ENCODE measurements at regions not wholly inside any gene's neighbourhood (a gene's known extent, or its start where the extent isn't known, plus 50 kb on each side); places are given as distances from the start of the nearest gene placed in this dataset.
A peak's percentile ranks its signal among the peaks of the same experiment; 100 is the strongest.
"Not testable (repeated sequence)": the region's sequence is repeated elsewhere in the genome, so short reads cannot be mapped to it uniquely, and the experiment has no call there.

DNA sequence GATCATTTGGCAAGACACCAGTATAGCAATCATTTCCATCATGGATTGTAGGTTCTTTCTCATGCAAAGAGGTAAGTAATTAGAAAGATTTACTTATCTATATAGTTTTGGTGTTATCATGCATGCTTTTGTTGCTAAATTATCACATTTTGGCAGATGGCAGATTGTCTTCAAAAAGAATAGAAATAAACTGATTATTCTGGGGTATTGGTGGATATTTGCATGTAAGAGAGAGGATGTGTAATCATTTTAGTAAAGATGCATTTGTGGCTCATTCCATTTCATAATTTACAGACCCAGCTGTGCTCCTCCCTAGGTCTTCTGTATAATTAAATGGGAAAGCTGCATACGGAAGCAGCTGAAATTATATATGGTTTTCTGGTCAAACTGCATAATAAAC is 875.7 kb upstream of the ANO3 start:
- no peak overlapping the region for H3K4me3 ChIP-seq (ENCODE audit: low read length)
- no peak for DNase-seq (ENCODE audit: low read depth, low spot score)

DNA sequence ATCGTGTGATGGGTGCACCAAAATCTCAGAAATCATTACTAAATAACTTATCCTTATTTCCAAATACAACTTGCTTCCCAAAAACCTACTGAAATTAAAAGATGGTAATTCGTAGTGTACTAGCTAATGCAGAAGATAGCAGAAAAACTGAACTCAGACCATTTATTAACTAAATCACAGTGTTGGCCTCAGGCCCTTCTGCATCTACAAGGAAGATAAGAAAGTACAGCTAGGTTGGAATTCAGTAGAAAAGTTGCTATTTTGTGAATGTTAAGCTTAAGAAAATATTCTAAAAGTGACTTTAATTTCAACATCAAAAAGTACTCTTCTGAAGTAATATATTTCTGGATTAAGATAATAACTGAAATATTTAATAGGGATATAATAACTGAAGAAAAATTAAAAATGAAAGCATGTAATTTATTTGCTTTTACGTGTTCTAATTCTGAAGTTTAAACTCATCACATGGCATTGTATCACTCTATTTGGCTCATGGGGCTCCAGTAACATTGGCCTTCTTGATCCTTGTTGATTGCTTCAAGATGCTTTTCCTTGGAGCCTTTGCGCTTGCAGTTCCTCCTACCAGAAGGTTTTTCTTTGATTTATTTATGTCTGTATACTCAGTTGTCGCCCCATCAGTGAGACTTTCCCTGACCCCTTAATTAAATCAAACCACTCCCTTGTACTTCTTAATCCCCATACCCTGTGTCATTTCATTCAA is 847.9 kb upstream of the ANO3 start:
- no peak overlapping the region for H3K4me3 ChIP-seq (ENCODE audit: low read length)
- DNase-seq (ENCODE audit: low read depth, low spot score), result no peak

GRCh38 chr11:25485315-25485714 is 846.6 kb upstream of the ANO3 start:
- DNase-seq (ENCODE audit: low read depth, low spot score), result no peak
- H3K4me3 ChIP-seq (ENCODE audit: low read length), result no peak overlapping the region

GRCh38 chr11:25486338-25486737 is 845.6 kb upstream of the ANO3 start:
- not testable (repeated sequence) for H3K4me3 ChIP-seq (ENCODE audit: low read length); DNase-seq (ENCODE audit: low read depth, low spot score)

DNA sequence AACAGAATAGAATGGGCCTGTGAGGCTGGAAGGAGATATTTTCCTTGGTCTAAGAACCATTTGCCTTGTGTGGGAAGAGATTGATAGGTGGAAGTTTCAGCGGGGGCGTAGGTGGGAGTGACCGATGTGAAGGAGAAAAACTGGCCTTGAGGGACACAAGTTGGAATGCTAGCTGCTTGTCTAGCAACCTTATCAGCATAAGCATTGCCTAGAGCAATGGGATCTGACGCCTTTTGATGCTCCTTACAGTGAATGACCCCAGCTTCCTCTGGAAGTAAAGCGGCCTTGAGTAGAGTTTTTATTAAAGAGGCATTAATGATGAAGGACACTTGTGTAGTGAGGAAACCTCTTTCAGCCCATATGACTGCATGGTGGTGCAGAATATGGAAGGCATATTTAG is 843.8 kb upstream of the ANO3 start:
- DNase-seq (ENCODE audit: low read depth, low spot score); H3K4me3 ChIP-seq (ENCODE audit: low read length): not testable (repeated sequence)

- not testable (repeated sequence) for H3K4me3 ChIP-seq (ENCODE audit: low read length); DNase-seq (ENCODE audit: low read depth, low spot score)
Observed at GRCh38 chr11:25501426-25501825, 830.5 kb upstream of the ANO3 start.

- no peak for DNase-seq (ENCODE audit: low read depth, low spot score)
- H3K4me3 ChIP-seq (ENCODE audit: low read length), result no peak overlapping the region
Observed at GRCh38 chr11:25515576-25515975, 816.4 kb upstream of the ANO3 start.

GRCh38 chr11:25520459-25520858 is 811.5 kb upstream of the ANO3 start:
- DNase-seq (ENCODE audit: low read depth, low spot score), result no peak
- H3K4me3 ChIP-seq (ENCODE audit: low read length), result no peak overlapping the region

DNA sequence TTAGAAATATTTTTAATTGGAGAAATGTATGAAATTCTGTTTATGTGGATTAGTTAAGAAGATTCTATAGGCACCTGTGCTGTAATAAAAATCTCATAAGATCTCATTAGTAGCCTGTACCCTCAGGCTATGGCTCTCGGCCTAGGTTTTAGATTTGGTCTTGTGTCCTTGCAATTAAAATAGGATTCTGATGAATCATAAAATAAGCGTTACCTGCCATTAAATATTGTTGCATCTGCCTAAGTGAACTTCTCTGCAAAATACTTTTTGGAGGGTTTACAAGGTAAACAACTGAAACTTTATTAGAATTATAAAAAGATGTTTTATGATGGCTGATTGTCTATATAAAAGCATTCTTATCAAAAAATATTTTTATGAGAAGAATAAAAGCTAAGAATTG is 804.1 kb upstream of the ANO3 start:
- DNase-seq (ENCODE audit: low read depth, low spot score), result no peak
- H3K4me3 ChIP-seq (ENCODE audit: low read length), result no peak overlapping the region

DNA sequence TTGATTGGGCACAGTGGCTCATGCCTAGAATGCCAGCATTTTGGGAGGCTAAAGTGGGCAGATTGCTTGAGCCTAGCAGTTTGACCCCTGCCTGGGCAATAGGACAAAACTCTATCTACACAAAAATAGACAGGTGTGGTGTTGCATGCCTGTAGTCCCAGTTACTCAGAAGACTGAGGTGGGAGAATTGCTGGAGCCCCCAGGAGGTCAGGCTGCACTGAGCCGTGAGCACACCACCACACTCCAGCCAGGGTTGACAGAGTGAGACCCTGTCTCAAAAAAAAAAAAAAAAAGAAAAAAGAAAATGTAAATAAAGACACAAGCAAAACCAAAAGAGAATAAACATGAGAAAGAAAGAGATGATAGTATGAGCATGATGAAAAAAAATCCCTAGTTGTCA is 802.4 kb upstream of the ANO3 start:
- no peak overlapping the region for H3K4me3 ChIP-seq (ENCODE audit: low read length)
- DNase-seq (ENCODE audit: low read depth, low spot score), result no peak

DNA sequence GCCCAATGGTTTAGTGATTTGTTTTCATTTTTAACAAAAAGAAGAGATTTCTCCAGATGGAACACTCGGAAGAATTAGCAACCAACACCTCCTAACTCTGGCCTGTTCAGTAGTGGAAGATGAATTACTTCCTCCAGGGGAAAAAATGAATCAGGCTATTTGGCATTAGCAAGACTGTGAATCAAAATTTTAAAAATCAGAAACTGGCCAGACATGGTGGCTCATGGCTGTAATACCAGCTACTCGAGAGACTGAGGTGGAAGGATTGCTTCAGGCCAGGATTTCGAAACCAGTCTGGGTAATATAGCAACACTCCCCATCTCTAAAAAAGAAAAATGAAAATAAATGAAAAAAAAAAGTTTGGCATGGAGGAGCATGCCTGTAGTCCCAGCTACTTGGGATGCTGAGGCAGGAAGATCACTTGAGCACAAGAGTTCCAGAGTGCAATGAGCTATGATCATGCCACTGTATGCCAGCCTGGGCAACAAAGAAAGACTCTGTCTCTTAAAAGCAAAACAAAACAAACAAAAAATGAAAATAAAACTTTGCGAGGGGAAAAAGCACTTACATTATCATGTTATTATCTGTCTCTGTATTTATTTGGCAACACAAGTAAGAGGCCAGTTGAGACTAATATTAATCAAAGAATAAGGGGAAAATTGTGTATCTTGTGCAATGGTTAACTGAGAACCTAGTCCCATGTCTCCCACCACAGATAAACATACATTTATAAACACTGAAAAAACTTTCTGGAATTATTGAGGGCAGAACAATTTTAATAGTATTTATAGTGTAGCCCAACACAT is 796.3 kb upstream of the ANO3 start:
- DNase-seq (ENCODE audit: low read depth, low spot score), result no peak
- no peak overlapping the region for H3K4me3 ChIP-seq (ENCODE audit: low read length)

- DNase-seq (ENCODE audit: low read depth, low spot score), result no peak
Observed at GRCh38 chr11:25536289-25536688, 795.6 kb upstream of the ANO3 start.

GRCh38 chr11:25537393-25537792 is 794.5 kb upstream of the ANO3 start:
- H3K4me3 ChIP-seq (ENCODE audit: low read length), result no peak overlapping the region
- DNase-seq (ENCODE audit: low read depth, low spot score), result no peak

More at GRCh38 chr11:25536289-25536688, 795.6 kb upstream of the ANO3 start:
- no peak overlapping the region for H3K4me3 ChIP-seq (ENCODE audit: low read length)

GRCh38 chr11:25547292-25547691 is 784.6 kb upstream of the ANO3 start:
- no peak overlapping the region for H3K4me3 ChIP-seq (ENCODE audit: low read length)
- DNase-seq (ENCODE audit: low read depth, low spot score), result no peak

DNA sequence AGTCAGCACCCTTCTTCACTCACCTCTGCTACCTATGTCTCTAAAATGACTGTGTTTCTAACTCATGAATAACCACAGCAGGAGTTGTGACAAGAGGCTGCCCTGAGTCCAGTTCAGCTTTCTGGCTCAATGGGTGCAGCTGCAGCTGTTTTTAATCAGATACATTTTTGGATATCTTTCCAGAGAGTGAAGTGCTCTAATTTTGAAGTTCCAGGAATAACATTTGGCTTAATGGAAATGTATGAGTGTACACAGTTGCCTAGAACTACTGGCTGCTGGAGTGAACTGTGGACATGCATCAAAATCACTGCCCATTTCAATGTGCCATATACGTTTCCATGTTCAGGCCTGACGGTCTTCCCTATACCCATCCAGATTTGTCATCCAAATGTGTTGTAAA is 769.5 kb upstream of the ANO3 start:
- no peak for DNase-seq (ENCODE audit: low read depth, low spot score)
- no peak overlapping the region for H3K4me3 ChIP-seq (ENCODE audit: low read length)

- H3K4me3 ChIP-seq (ENCODE audit: low read length), result no peak overlapping the region
Observed at GRCh38 chr11:25565846-25566245, 766.1 kb upstream of the ANO3 start.

DNA sequence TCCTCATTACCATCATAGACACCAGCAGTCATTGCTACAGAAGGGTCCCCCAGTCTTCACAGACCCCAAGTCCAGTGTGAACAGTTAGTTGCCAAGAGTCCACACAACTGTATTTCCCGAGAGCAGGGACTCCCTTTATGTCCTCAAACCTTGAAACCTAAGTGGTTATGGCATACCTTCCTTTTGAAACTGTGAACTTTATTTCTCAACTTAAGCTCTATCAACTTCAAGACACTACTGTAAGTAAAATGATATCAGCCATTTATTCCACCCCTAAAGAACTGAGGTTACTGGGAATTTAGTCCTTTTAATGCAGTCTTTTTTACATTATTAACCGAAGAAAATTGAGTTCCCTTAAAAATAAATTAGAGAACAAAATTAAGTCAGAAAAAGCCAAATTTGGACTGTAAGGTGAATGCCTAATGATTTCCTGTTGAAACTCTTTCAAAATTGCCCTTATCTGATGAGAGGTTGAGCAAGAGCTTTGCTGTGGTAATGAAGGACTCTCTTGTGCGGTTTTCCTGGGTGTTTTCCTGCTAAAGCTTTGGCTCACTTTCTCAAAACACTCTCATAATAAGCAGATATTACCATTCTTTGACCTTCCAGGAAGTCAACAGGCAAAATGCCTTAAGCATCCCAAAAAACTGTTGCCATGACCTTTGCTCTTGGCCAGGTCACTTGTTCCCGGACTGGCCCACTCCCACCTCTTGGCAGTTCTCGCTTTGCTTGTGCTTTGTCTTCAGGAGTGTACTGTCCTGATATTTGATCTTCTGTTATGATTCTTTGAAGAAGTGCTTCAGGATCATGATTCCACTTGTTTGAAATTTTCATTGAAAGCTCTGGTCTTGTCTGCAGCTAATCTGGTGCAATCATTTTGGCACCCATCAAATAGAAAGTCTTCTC is 765.4 kb upstream of the ANO3 start:
- DNase-seq (ENCODE audit: low read depth, low spot score), result peak; percentile 9
- H3K4me3 ChIP-seq (ENCODE audit: low read length), result no peak overlapping the region

More at GRCh38 chr11:25565846-25566245, 766.1 kb upstream of the ANO3 start:
- no peak for DNase-seq (ENCODE audit: low read depth, low spot score)

GRCh38 chr11:25576320-25576719 is 755.6 kb upstream of the ANO3 start:
- DNase-seq (ENCODE audit: low read depth, low spot score), result no peak
- H3K4me3 ChIP-seq (ENCODE audit: low read length), result no peak overlapping the region

DNA sequence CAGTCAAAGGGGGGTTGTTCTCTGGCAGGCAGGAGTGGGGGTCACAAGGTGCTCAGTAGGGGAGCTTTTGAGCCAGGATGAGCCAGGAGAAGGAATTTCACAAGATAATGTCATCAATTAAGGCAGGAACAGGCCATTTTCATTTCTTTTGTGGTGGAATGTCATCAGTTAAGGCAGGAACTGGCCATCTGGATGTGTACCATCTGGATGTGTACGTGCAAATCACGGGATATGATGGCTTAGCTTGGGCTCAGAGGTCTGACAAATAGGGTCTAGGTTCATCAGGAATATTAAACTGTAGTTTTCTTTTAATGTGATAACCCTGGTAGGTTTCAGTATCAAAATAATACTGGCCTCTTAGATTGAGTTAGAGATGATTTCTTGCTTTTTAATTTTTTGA is 752.4 kb upstream of the ANO3 start:
- H3K4me3 ChIP-seq (ENCODE audit: low read length); DNase-seq (ENCODE audit: low read depth, low spot score): not testable (repeated sequence)

GRCh38 chr11:25583596-25583995 is 748.3 kb upstream of the ANO3 start:
- DNase-seq (ENCODE audit: low read depth, low spot score), result no peak
- H3K4me3 ChIP-seq (ENCODE audit: low read length), result no peak overlapping the region

Measured in Jurkat, Clone E6-1 (cell line).